Neural progenitor cell (in vitro differentiated cells): ENCODE measurements at regions not wholly inside any gene's neighbourhood (a gene's known extent, or its start where the extent isn't known, plus 50 kb on each side); places are given as distances from the start of the nearest gene placed in this dataset.
A peak's percentile ranks its signal among the peaks of the same experiment; 100 is the strongest.

Experiments
- DNase-seq: peaks from one replicate; pipeline ENCODE4 v3.0.0-alpha.2; 2016; ENCODE audit warnings: low spot score
- H2AFZ ChIP-seq: fragments of 200-600 bp; sonication (generic); replicated peaks from 2 replicates; pipeline ENCODE4 v1.6.1; 2016; ENCODE audit warnings: antibody characterized with exemption
- H3F3A ChIP-seq: fragments of 200-600 bp; sonication (generic); 2 replicates; pipeline ENCODE4 v1.6.1; 2016; ENCODE audit warnings: antibody characterized with exemption, low read depth
- H3K27ac ChIP-seq: fragments of 200-600 bp; sonication (generic); 2 replicates; pipeline ENCODE4 v1.5.1; 2016; ENCODE audit warnings: mild to moderate bottlenecking
- H3K27me3 ChIP-seq: fragments of 200-600 bp; sonication (generic); 2 replicates; pipeline ENCODE4 v1.6.1; 2016; ENCODE audit warnings: mild to moderate bottlenecking, moderate library complexity
- H3K36me3 ChIP-seq: fragments of 200-600 bp; sonication (generic); 2 replicates; pipeline ENCODE4 v1.5.1; 2016
- H3K4me1 ChIP-seq: fragments of 200-600 bp; sonication (generic); 2 replicates; pipeline ENCODE4 v1.6.1; 2016; ENCODE audit warnings: mixed run types
- H3K4me2 ChIP-seq: fragments of 200-600 bp; sonication (generic); 2 replicates; pipeline ENCODE4 v1.6.1; 2016
- H3K4me3 ChIP-seq: fragments of 200-600 bp; sonication (generic); 2 replicates; pipeline ENCODE4 v1.5.1; 2016
- H3K79me2 ChIP-seq: fragments of 200-600 bp; sonication (generic); 2 replicates; pipeline ENCODE4 v1.6.1; 2016; ENCODE audit warnings: low read depth
- H3K9ac ChIP-seq: fragments of 200-600 bp; sonication (generic); 2 replicates; pipeline ENCODE4 v1.6.1; 2016
- H3K9me3 ChIP-seq: fragments of 200-600 bp; sonication (generic); 2 replicates; pipeline ENCODE4 v1.5.1; 2016; ENCODE audit warnings: low read depth
- H4K20me1 ChIP-seq: fragments of 200-600 bp; sonication (generic); 2 replicates; pipeline ENCODE4 v1.6.1; 2016; ENCODE audit warnings: low read depth
- H3K27ac Mint-ChIP-seq: 3 replicates; pipeline ENCODE4 v1.8.0; 2021; ENCODE audit warnings: mixed read lengths
- H3K27me3 Mint-ChIP-seq: 2 replicates; pipeline ENCODE4 v1.8.0; 2022; ENCODE audit warnings: low read depth, mild to moderate bottlenecking, inconsistent platforms, moderate library complexity, mixed read lengths; ENCODE audit not compliant: insufficient read depth
- H3K36me3 Mint-ChIP-seq: 3 replicates; pipeline ENCODE4 v1.8.0; 2021; ENCODE audit warnings: mixed read lengths
- H3K4me1 Mint-ChIP-seq: 3 replicates; pipeline ENCODE4 v1.8.0; 2021; ENCODE audit warnings: mixed read lengths
- H3K4me3 Mint-ChIP-seq: 3 replicates; pipeline ENCODE4 v1.8.0; 2021; ENCODE audit warnings: mild to moderate bottlenecking, moderate library complexity, mixed read lengths
- H3K9me3 Mint-ChIP-seq: 3 replicates; pipeline ENCODE4 v1.8.0; 2020; ENCODE audit warnings: mixed read lengths
- CTCF ChIP-seq: fragments of 200-600 bp; sonication (generic); IDR thresholded peaks from 2 replicates; pipeline ENCODE4 v1.5.1; 2017; ENCODE audit warnings: antibody characterized with exemption, mild to moderate bottlenecking
- EZH2 ChIP-seq: fragments of 200-600 bp; sonication (generic); IDR thresholded peaks from 2 replicates; pipeline ENCODE4 v1.6.1; 2017; ENCODE audit warnings: antibody characterized with exemption, mild to moderate bottlenecking, moderate library complexity
- EZH2phosphoT487 ChIP-seq: fragments of 200-600 bp; sonication (generic); IDR thresholded peaks from 2 replicates; pipeline ENCODE4 v1.6.1; 2017; ENCODE audit warnings: antibody characterized with exemption

- no peak overlapping the region for H3K27ac Mint-ChIP-seq
- H3F3A ChIP-seq, result no peaks in the 10 kb centered on the region
- H3K9me3 Mint-ChIP-seq, result no peaks in the 10 kb centered on the region
- no peak overlapping the region for H3K9ac ChIP-seq
- H3K4me3 Mint-ChIP-seq, result no peak overlapping the region
- H3K79me2 ChIP-seq, result no peaks in the 10 kb centered on the region
- H3K9me3 ChIP-seq, result no peaks in the 10 kb centered on the region
- no peak overlapping the region for H2AFZ ChIP-seq
- H3K27me3 ChIP-seq, result no peaks in the 10 kb centered on the region
- no peaks in the 10 kb centered on the region for H3K36me3 ChIP-seq
- no peak overlapping the region for H3K27ac ChIP-seq
- H3K4me1 ChIP-seq, result no peaks in the 10 kb centered on the region
- no peak for DNase-seq
- H4K20me1 ChIP-seq, result no peaks in the 10 kb centered on the region
- peaks cover 2% of the 10 kb centered on the region for H3K27me3 Mint-ChIP-seq
- no peaks in the 10 kb centered on the region for H3K4me1 Mint-ChIP-seq
- TF ChIP-seq EZH2, result no peak
- H3K4me3 ChIP-seq, result no peak overlapping the region
- no peaks in the 10 kb centered on the region for H3K36me3 Mint-ChIP-seq
- H3K4me2 ChIP-seq, result no peak overlapping the region
These were observed 122.9 kb upstream of the NRBF2 start for GRCh38 chr10:63010203-63010602.

GRCh38 chr10:63008491-63008890 lies 124.6 kb upstream of the NRBF2 start:
- Mint-ChIP-seq H3K4me1 (no peaks in the 10 kb centered on the region), H3K9me3 (no peaks in the 10 kb centered on the region), H3K4me3 (no peak overlapping the region), H3K27me3 (peaks cover 2% of the 10 kb centered on the region), H3K27ac (no peak overlapping the region), H3K36me3 (no peaks in the 10 kb centered on the region)
- no peaks in the 10 kb centered on the region for H3K79me2 ChIP-seq
- no peaks in the 10 kb centered on the region for H3K27me3 ChIP-seq
- no peak overlapping the region for H3K4me3 ChIP-seq
- no peak overlapping the region for H3K4me2 ChIP-seq
- H3F3A ChIP-seq, result no peaks in the 10 kb centered on the region
- no peaks in the 10 kb centered on the region for H3K4me1 ChIP-seq
- no peaks in the 10 kb centered on the region for H3K9me3 ChIP-seq
- H2AFZ ChIP-seq, result no peak overlapping the region
- H4K20me1 ChIP-seq, result no peaks in the 10 kb centered on the region
- H3K27ac ChIP-seq, result no peak overlapping the region
- H3K9ac ChIP-seq, result no peak overlapping the region
- no peak for TF ChIP-seq CTCF
- TF ChIP-seq EZH2phosphoT487, result no peak
- no peak for TF ChIP-seq EZH2
- no peak for DNase-seq
- H3K36me3 ChIP-seq, result no peaks in the 10 kb centered on the region

GRCh38 chr10:63007112-63007511 lies 126.0 kb upstream of the NRBF2 start:
- H3K27ac Mint-ChIP-seq, result no peak overlapping the region
- no peak for TF ChIP-seq EZH2phosphoT487
- TF ChIP-seq CTCF, result no peak
- TF ChIP-seq EZH2, result no peak
- no peaks in the 10 kb centered on the region for H3F3A ChIP-seq
- no peak overlapping the region for H3K4me2 ChIP-seq
- H3K27me3 ChIP-seq, result no peaks in the 10 kb centered on the region
- H3K27ac ChIP-seq, result no peak overlapping the region
- no peaks in the 10 kb centered on the region for H3K79me2 ChIP-seq
- no peaks in the 10 kb centered on the region for H4K20me1 ChIP-seq
- no peak overlapping the region for H3K4me3 ChIP-seq
- H3K36me3 ChIP-seq, result no peaks in the 10 kb centered on the region
- no peaks in the 10 kb centered on the region for H3K4me1 Mint-ChIP-seq
- no peaks in the 10 kb centered on the region for H3K36me3 Mint-ChIP-seq
- H2AFZ ChIP-seq, result peak overlapping the region; percentile 50
- no peak overlapping the region for H3K9ac ChIP-seq
- peaks cover 2% of the 10 kb centered on the region for H3K27me3 Mint-ChIP-seq
- DNase-seq, result no peak
- no peaks in the 10 kb centered on the region for H3K9me3 Mint-ChIP-seq
- H3K9me3 ChIP-seq, result no peaks in the 10 kb centered on the region
- no peaks in the 10 kb centered on the region for H3K4me1 ChIP-seq
- H3K4me3 Mint-ChIP-seq, result no peak overlapping the region

GRCh38 chr10:63005246-63005645 lies 127.9 kb upstream of the NRBF2 start:
- Histone ChIP-seq H3K36me3 (no peaks in the 10 kb centered on the region), H3K9ac (no peak overlapping the region), H3K4me2 (no peak overlapping the region), H3K9me3 (no peaks in the 10 kb centered on the region), H3F3A (no peaks in the 10 kb centered on the region), H3K4me1 (peaks cover 3% of the 10 kb centered on the region), H3K79me2 (no peaks in the 10 kb centered on the region), H2AFZ (no peak overlapping the region), H3K27me3 (no peaks in the 10 kb centered on the region), H3K4me3 (no peak overlapping the region), H3K27ac (no peak overlapping the region), H4K20me1 (no peaks in the 10 kb centered on the region)
- DNase-seq, result no peak
- Mint-ChIP-seq H3K4me1 (no peaks in the 10 kb centered on the region), H3K4me3 (no peak overlapping the region), H3K27me3 (peaks cover 2% of the 10 kb centered on the region), H3K36me3 (no peaks in the 10 kb centered on the region), H3K9me3 (no peaks in the 10 kb centered on the region), H3K27ac (no peak overlapping the region)
- TF ChIP-seq EZH2phosphoT487, result no peak
- TF ChIP-seq CTCF, result no peak
- TF ChIP-seq EZH2, result no peak
